Stomach (tissue), 8 donors: ENCODE measurements at regions not wholly inside any gene's neighbourhood (a gene's known extent, or its start where the extent isn't known, plus 50 kb on each side); places are given as distances from the start of the nearest gene placed in this dataset.

Experiments used
- DNase-seq, 2 donors: peaks; one replicate each; pipeline versions ENCODE4 v3.0.0 to v3.0.0-alpha.2; 2013 to 2019
- H3K27ac ChIP-seq, 5 donors: fragments of 200-600 bp in 4 of 5; sonication (generic) in 4 of 5; one replicate each; pipeline ENCODE4 v1.5.1; 2013 to 2019; ENCODE audit warnings: mild to moderate bottlenecking in 1 of 5, moderate library complexity in 1 of 5
- H3K27me3 ChIP-seq, 3 donors: fragments of 200-600 bp; sonication (generic); one replicate each; pipeline ENCODE4 v1.5.1; 2017 to 2019; ENCODE audit warnings: mixed run types in 1 of 3
- H3K36me3 ChIP-seq, 4 donors: fragments of 200-600 bp; sonication (generic); 1 replicate in 3 of 4; 2 replicates in 1 of 4; pipeline ENCODE4 v1.5.1; 2016 to 2019
- H3K4me1 ChIP-seq, 4 donors: fragments of 200-600 bp; sonication (generic); one replicate each; pipeline ENCODE4 v1.5.1; 2016 to 2019
- H3K4me3 ChIP-seq, 4 donors: fragments of 200-600 bp; sonication (generic) in 3 of 4; one replicate each; pipeline ENCODE4 v1.5.1; 2016 to 2019; ENCODE audit warnings: mild to moderate bottlenecking in 1 of 4
- H3K9me3 ChIP-seq, 4 donors: fragments of 200-600 bp; sonication (generic); one replicate each; pipeline ENCODE4 v1.5.1; 2016 to 2019
- EP300 ChIP-seq: sonication (generic); formaldehyde crosslinking; IDR thresholded peaks from one replicate; pipeline ENCODE4 v1.6.1; 2017; ENCODE audit warnings: antibody characterized with exemption
- POLR2A ChIP-seq, 4 donors: fragments of 450-650 bp; IDR thresholded peaks; one replicate each; pipeline ENCODE4 v1.6.1; 2016; ENCODE audit warnings: antibody characterized with exemption in 4 of 4, control low read depth in 2 of 4, mild to moderate bottlenecking in 1 of 4, moderate library complexity in 1 of 4
- POLR2AphosphoS5 ChIP-seq, 3 donors: sonication (generic); formaldehyde crosslinking; IDR thresholded peaks; one replicate each; pipeline ENCODE4 v1.6.1; 2016; ENCODE audit warnings: antibody characterized with exemption in 3 of 3
- WGBS, 5 donors: extraction: QIAGEN DNeasy Blood & Tissue Kit in 3 of 5; methylation state at CpG; one replicate each; pipeline versions ENCODE4 v1.1.5 to v1.1.7; 2013 to 2018; 5-methylcytosine and 5-hydroxymethylcytosine counted together
- intact Hi-C: fragments of 100-400 bp; cut with DNase I; formaldehyde crosslinking; loops from one replicate; pipeline ENCODE4 v1.15.1; 2023; ENCODE audit warnings: low total_unique reads
- TF ChIP-seq, protein P1 (sequence below), 7 experiments: fragments of 450-650 bp in 4 of 7; fragments of 200-600 bp in 3 of 7; sonication (generic) in 3 of 7; IDR thresholded peaks; one replicate each; pipeline ENCODE4 v1.5.1; 2016 to 2019; ENCODE audit warnings: antibody characterized with exemption in 7 of 7, control low read depth in 2 of 7, mild to moderate bottlenecking in 1 of 7
- donor health status: healthy with polysubstance abuse.
- donor health status: Bipolar disorder and iron deficiency.
- donor health status: healthy.

DNA sequence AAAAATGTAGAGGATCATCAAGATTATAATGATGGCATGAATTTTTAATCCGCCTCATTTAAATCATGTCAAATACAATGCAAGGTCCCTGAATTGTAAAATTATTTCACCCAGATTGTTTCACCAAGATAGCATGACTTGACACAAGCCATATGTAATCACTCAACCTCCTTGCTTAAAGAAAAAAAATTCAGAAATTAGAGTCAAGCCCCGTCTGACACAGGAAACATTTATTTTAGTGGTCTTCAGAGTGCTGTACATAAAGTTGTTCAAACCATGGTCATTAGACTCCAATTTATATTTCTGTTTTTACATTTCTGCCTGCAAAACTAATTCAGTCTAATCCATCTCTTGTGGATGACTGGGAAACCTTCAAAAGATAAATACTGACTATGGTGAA lies 200.2 kb downstream of the CBLN4 start:
- TF ChIP-seq, protein P1, sequence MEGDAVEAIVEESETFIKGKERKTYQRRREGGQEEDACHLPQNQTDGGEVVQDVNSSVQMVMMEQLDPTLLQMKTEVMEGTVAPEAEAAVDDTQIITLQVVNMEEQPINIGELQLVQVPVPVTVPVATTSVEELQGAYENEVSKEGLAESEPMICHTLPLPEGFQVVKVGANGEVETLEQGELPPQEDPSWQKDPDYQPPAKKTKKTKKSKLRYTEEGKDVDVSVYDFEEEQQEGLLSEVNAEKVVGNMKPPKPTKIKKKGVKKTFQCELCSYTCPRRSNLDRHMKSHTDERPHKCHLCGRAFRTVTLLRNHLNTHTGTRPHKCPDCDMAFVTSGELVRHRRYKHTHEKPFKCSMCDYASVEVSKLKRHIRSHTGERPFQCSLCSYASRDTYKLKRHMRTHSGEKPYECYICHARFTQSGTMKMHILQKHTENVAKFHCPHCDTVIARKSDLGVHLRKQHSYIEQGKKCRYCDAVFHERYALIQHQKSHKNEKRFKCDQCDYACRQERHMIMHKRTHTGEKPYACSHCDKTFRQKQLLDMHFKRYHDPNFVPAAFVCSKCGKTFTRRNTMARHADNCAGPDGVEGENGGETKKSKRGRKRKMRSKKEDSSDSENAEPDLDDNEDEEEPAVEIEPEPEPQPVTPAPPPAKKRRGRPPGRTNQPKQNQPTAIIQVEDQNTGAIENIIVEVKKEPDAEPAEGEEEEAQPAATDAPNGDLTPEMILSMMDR (IDR thresholded peaks at IDR 0.05) = no peak
- no peak for TF ChIP-seq EP300
- TF ChIP-seq POLR2A (IDR thresholded peaks at IDR 0.05) = no peak
- TF ChIP-seq POLR2AphosphoS5 (IDR thresholded peaks at IDR 0.05) = no peak
- intact Hi-C loops = no loop called here
- DNase-seq = no peak
- no peaks in the 10 kb centered on the region for H3K27me3 ChIP-seq
- peaks cover 0 to 13% (median 4%) of the 10 kb centered on the region in 4 donors for H3K9me3 ChIP-seq
- 63 to 79% (median 73%) methylated on average over 2 of the region's 2 CpGs for WGBS, 5 donors
- H3K27ac ChIP-seq = no peak overlapping the region
- no peaks in the 10 kb centered on the region for H3K36me3 ChIP-seq
- H3K4me3 ChIP-seq = no peak overlapping the region
- H3K4me1 ChIP-seq = no peaks in the 10 kb centered on the region

- no peak overlapping the region for H3K27ac ChIP-seq
- H3K4me3 ChIP-seq = no peak overlapping the region
- TF ChIP-seq EP300 (no peak), POLR2A (IDR thresholded peaks at IDR 0.05) (no peak), POLR2AphosphoS5 (IDR thresholded peaks at IDR 0.05) (no peak)
- TF ChIP-seq, protein P1 (IDR thresholded peaks at IDR 0.05) = no peak
- H3K4me1 ChIP-seq = no peaks in the 10 kb centered on the region
- H3K27me3 ChIP-seq = no peaks in the 10 kb centered on the region
- no peaks in the 10 kb centered on the region for H3K36me3 ChIP-seq
- H3K9me3 ChIP-seq = no peaks in the 10 kb centered on the region
- intact Hi-C loops = no loop called here
- WGBS, 5 donors = 63 to 67% (median 63%) methylated on average over 3 of the region's 3 CpGs
- no peak for DNase-seq
Observed at GRCh38 chr20:55800552-55801245, 204.6 kb downstream of the CBLN4 start.

DNA sequence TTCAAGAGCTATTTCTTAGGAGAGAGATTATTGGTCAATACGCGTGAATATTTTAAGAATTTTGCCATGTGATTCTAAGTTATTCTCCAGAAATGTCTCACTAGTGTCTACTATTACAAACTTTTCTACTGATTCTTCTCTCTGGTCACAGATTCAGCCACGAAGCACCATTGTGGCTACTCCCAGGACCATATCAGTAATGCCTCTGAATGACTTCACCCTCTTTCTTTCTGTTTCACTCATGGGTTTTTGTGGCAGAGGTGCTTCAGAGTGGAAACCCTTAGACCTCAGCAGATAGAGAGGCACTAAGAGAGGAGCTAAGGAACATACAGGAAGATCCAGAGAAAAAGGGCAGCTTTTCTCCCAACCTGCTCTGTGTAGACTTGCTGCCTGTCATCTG lies 211.3 kb downstream of the CBLN4 start:
- WGBS, 5 donors = 73 to 86% (median 80%) methylated on average over 3 of the region's 3 CpGs
- Histone ChIP-seq H3K36me3 (no peaks in the 10 kb centered on the region), H3K4me1 (no peaks in the 10 kb centered on the region), H3K27me3 (no peaks in the 10 kb centered on the region), H3K9me3 (no peaks in the 10 kb centered on the region), H3K27ac (no peak overlapping the region), H3K4me3 (no peak overlapping the region)
- no peak for DNase-seq
- intact Hi-C loops = no loop called here
- TF ChIP-seq POLR2A (IDR thresholded peaks at IDR 0.05) (no peak), POLR2AphosphoS5 (IDR thresholded peaks at IDR 0.05) (no peak), EP300 (no peak)
- TF ChIP-seq, protein P1 (IDR thresholded peaks at IDR 0.05) = no peak

GRCh38 chr20:55792049-55792448 lies 213.3 kb downstream of the CBLN4 start:
- H3K27me3 ChIP-seq = no peaks in the 10 kb centered on the region
- H3K4me1 ChIP-seq = no peaks in the 10 kb centered on the region
- TF ChIP-seq EP300 (no peak), POLR2AphosphoS5 (IDR thresholded peaks at IDR 0.05) (no peak), POLR2A (IDR thresholded peaks at IDR 0.05) (no peak)
- TF ChIP-seq, protein P1 (IDR thresholded peaks at IDR 0.05) = no peak
- DNase-seq = no peak
- no peaks in the 10 kb centered on the region for H3K9me3 ChIP-seq
- H3K27ac ChIP-seq = no peak overlapping the region
- intact Hi-C loops = no loop called here
- H3K4me3 ChIP-seq = no peak overlapping the region
- no peaks in the 10 kb centered on the region for H3K36me3 ChIP-seq
